ENCODE measurements at regions not wholly inside any gene's neighbourhood (a gene's known extent, or its start where the extent isn't known, plus 50 kb on each side); places are given as distances from the start of the nearest gene placed in this dataset.
"Not testable (repeated sequence)": the region's sequence is repeated elsewhere in the genome, so short reads cannot be mapped to it uniquely, and the experiment has no call there.

DNA sequence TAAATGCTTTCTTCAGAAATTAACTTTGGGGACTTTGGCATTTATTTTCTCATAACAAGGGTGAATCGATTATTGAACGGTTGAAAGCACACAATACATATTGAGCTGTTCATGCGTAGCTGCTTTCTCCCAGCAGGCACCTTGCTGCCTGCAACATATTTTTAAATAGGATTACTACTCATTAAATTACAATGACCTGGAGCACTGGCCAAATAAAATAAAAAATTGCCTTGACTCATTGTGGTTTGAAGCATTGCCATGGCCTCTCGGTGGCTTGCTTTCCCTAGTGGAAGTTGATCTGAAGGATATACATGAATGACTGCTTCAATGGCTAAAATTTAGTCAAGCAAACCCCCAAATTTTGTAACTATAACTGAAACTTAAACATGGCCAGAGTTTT is 181.6 kb upstream of the NUDT12 start:
- POLR2A ChIA-PET: no interaction called here
- peak; percentile 21 for DNase-seq (ENCODE audit: low read depth, low spot score)
- H3K4me3 ChIP-seq (ENCODE audit: low read depth, low read length): no peak overlapping the region
- TF ChIP-seq, protein P1, sequence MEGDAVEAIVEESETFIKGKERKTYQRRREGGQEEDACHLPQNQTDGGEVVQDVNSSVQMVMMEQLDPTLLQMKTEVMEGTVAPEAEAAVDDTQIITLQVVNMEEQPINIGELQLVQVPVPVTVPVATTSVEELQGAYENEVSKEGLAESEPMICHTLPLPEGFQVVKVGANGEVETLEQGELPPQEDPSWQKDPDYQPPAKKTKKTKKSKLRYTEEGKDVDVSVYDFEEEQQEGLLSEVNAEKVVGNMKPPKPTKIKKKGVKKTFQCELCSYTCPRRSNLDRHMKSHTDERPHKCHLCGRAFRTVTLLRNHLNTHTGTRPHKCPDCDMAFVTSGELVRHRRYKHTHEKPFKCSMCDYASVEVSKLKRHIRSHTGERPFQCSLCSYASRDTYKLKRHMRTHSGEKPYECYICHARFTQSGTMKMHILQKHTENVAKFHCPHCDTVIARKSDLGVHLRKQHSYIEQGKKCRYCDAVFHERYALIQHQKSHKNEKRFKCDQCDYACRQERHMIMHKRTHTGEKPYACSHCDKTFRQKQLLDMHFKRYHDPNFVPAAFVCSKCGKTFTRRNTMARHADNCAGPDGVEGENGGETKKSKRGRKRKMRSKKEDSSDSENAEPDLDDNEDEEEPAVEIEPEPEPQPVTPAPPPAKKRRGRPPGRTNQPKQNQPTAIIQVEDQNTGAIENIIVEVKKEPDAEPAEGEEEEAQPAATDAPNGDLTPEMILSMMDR (IDR thresholded peaks at IDR 0.05; ENCODE audit: insufficient read depth, low read length, missing control alignments): no peak
- CTCF ChIA-PET: no interaction called here

DNA sequence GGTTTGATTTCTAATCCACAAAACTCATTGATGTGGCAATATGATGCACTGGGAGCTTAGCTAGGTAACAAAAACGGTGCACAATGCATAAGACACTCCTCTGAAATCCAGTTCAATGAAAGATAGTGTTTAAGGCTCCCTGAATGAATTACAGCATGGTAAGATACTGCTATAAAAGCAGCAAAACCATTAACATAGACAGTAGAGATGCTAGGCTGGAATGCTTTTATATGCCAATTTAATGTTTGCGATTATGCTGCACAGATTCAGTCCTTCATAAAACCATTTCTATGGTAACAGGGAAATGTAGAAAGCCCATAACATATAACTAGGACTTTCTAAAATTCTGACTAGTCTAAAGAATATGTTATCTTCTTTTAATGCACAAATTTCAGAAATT is 180.8 kb upstream of the NUDT12 start:
- TF ChIP-seq, protein P1 (IDR thresholded peaks at IDR 0.05; ENCODE audit: insufficient read depth, low read length, missing control alignments): no peak
- no peak for DNase-seq (ENCODE audit: low read depth, low spot score)
- ChIA-PET POLR2A (no interaction called here), CTCF (no interaction called here)
- no peak overlapping the region for H3K4me3 ChIP-seq (ENCODE audit: low read depth, low read length)

- no peak for DNase-seq (ENCODE audit: low read depth, low spot score)
- TF ChIP-seq, protein P1 (IDR thresholded peaks at IDR 0.05; ENCODE audit: insufficient read depth, low read length, missing control alignments): no peak
- CTCF ChIA-PET: no interaction called here
- no peak overlapping the region for H3K4me3 ChIP-seq (ENCODE audit: low read depth, low read length)
- POLR2A ChIA-PET: no interaction called here
These were observed 179.4 kb upstream of the NUDT12 start for GRCh38 chr5:103741984-103742383.

DNA sequence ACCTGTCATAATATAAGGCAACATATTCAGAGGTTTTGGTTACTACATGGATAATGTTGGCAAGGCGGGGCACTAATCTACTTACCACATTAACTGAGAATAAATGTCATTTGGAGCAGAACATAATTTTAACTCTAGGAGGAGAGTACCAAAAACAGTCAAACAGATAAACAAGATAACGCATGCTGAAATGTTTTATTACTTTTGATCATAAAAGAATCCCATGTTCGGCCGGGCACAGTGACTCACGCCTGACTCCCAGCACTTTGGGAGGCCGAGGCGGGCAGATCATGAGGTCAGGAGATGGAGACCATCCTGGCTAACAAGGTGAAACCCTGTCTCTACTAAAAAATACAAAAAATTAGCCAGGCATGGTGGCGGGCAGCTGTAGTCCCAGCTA is 173.8 kb upstream of the NUDT12 start:
- POLR2A ChIA-PET; DNase-seq (ENCODE audit: low read depth, low spot score); CTCF ChIA-PET: not testable (repeated sequence)

GRCh38 chr5:103724271-103724670 is 161.7 kb upstream of the NUDT12 start:
- no peak for DNase-seq (ENCODE audit: low read depth, low spot score)
- POLR2A ChIA-PET: no interaction called here

More for the DNA sequence above, 173.8 kb upstream of the NUDT12 start:
- not testable (repeated sequence) for H3K4me3 ChIP-seq (ENCODE audit: low read depth, low read length)

GRCh38 chr5:103721183-103721582 is 158.6 kb upstream of the NUDT12 start:
- POLR2A ChIA-PET: no interaction called here

More at GRCh38 chr5:103724271-103724670, 161.7 kb upstream of the NUDT12 start:
- no peak overlapping the region for H3K4me3 ChIP-seq (ENCODE audit: low read depth, low read length)
- TF ChIP-seq, protein P1 (IDR thresholded peaks at IDR 0.05; ENCODE audit: insufficient read depth, low read length, missing control alignments): no peak
- CTCF ChIA-PET: no interaction called here

DNA sequence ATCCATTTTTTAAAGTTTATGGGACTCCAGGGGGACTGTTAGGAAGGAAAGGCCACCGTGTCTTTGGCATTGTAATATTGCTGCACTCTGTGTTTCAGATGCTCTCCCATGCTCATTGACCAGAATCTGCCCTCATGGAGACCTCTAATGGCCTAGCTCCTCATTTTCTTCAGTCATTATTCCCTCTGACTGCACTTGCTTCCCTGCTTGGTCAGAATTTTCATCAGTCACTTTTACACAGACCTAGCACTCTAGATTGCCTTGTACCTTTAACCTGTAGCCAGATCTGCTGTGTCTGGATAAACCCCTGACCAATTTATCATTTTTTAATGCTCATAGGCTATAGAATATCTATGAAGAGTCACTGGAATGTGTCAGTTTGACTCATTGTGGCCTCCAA is 155.5 kb upstream of the NUDT12 start:
- H3K4me3 ChIP-seq (ENCODE audit: low read depth, low read length): no peak overlapping the region
- DNase-seq (ENCODE audit: low read depth, low spot score): no peak
- CTCF ChIA-PET: no interaction called here
- TF ChIP-seq, protein P1 (IDR thresholded peaks at IDR 0.05; ENCODE audit: insufficient read depth, low read length, missing control alignments): no peak
- POLR2A ChIA-PET: no interaction called here

More at GRCh38 chr5:103721183-103721582, 158.6 kb upstream of the NUDT12 start:
- CTCF ChIA-PET: no interaction called here
- no peak for DNase-seq (ENCODE audit: low read depth, low spot score)
- TF ChIP-seq, protein P1 (IDR thresholded peaks at IDR 0.05; ENCODE audit: insufficient read depth, low read length, missing control alignments): no peak
- no peak overlapping the region for H3K4me3 ChIP-seq (ENCODE audit: low read depth, low read length)
